Epithelial cell of proximal tubule (primary cell): ENCODE measurements at regions not wholly inside any gene's neighbourhood (a gene's known extent, or its start where the extent isn't known, plus 50 kb on each side); places are given as distances from the start of the nearest gene placed in this dataset.

ENCODE experiments used
- DNase-seq: peaks from one replicate; pipeline ENCODE4 v3.0.0-alpha.2; 2011; ENCODE audit warnings: low read depth
- H3K4me3 ChIP-seq: 2 replicates; pipeline ENCODE4 v1.5.1; 2011; ENCODE audit warnings: low read depth, mild to moderate bottlenecking, low read length
- TF ChIP-seq, protein P1 (sequence below): conservative IDR thresholded peaks from 2 replicates; pipeline ENCODE4 v1.5.1; 2012; ENCODE audit warnings: low read depth, mild to moderate bottlenecking, low read length

DNA sequence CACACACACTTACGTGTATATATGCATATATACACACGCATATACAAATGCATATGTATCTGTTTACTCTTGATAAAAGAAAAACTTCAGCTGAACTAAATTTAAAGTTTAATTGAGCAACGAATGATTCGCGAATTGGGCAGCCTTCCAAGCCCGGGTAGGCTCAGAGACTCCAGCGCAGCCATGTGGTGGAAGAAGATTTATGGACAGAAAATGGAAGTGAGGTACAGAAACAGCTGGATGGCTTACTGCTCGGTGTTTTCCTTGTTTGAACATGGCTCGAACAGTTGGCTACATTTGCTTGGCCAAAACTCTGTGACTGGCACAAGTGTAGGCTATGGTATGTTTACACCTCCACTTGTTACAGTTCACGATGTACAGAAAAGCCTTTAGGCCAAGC, 239.3 kb upstream of the PRDM9 start:
- DNase-seq, result no peak
- TF ChIP-seq, protein P1, sequence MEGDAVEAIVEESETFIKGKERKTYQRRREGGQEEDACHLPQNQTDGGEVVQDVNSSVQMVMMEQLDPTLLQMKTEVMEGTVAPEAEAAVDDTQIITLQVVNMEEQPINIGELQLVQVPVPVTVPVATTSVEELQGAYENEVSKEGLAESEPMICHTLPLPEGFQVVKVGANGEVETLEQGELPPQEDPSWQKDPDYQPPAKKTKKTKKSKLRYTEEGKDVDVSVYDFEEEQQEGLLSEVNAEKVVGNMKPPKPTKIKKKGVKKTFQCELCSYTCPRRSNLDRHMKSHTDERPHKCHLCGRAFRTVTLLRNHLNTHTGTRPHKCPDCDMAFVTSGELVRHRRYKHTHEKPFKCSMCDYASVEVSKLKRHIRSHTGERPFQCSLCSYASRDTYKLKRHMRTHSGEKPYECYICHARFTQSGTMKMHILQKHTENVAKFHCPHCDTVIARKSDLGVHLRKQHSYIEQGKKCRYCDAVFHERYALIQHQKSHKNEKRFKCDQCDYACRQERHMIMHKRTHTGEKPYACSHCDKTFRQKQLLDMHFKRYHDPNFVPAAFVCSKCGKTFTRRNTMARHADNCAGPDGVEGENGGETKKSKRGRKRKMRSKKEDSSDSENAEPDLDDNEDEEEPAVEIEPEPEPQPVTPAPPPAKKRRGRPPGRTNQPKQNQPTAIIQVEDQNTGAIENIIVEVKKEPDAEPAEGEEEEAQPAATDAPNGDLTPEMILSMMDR, result no peak

DNA sequence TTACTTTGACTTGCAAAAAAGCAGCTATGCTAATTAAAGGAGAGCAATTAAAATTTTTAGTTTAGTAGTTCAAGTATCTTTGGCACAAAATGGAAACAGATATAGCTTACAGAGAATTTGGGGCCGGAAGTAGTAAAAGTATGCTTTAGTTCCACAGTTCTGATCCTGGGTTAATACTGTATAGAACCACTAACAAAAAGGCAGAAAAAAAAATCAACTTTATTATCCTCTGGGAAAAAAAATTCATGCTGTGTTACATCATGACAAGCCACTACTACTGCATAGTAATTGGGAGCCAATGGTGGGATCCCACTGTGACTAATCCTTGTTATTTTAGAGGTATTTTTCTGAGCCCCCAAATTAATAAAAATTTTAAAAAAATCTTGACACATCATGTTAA, 246.8 kb upstream of the PRDM9 start:
- no peak for DNase-seq
- H3K4me3 ChIP-seq, result no peak overlapping the region
- TF ChIP-seq, protein P1, result no peak

More for the DNA sequence above, 239.3 kb upstream of the PRDM9 start:
- H3K4me3 ChIP-seq, result no peak overlapping the region

DNA sequence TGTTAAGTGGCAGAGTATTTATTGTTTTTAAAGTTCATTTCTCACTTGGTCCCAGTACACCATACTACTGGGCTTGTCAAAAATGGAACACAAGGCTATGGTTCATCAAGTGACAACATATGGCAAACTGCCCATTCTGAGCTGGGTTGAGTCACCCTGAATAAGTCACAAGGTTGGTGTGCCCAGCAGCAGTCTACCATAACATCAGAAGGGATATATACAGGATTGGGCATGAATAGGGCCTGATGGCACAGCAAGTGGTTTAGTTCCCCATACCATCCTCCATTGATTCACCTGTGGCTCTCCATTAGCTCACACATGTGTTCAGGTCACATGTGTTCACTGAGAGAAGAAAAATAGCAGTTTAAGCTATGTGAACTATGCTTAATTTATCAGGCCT, 249.8 kb upstream of the PRDM9 start:
- peak; percentile 76 for DNase-seq
- TF ChIP-seq, protein P1, result no peak
- H3K4me3 ChIP-seq, result no peak overlapping the region

DNA sequence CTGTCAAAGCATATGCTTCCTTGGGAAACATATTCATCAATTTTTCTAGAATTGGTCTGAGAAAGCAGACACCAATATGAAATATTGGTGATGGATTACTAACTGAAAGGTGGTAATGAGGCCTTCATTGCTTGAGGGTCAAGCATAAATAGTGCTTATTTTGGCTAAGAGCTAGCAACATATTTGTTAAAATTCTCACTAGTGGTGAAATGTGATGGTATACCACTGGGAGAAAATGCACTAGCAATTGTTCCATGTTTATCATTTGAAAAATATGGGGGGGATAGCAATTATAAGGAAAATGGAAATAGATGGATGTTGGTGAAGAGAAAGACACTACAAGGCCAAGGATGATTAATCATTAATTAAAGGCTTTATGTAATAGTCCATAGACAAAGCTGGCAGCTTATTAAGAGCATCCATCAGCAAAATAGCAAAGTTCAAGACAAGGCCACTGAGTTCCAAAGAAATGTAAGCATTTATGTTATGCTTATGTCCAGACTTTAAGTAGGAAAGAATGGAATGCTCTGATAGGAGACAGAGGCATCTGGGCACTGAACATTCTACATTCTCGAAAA, 253.7 kb upstream of the PRDM9 start:
- TF ChIP-seq, protein P1, result no peak
- no peak for DNase-seq

DNA sequence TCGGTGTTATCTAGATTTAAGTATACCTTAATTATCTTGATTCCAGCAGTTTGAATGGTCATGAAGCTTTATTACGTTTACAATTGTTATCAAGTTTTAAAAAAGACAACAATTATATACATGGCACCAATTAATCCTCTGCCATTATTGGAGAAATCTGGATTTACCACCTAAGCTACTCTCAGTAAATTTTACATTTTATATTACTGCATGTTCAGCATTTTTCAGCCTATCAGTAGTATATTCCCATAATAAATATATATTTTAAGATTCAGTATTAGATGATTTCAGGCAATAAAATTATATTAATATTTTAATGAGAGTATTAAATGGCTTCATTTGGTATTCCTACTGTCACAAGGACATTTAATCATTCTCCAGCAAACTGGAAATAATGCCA, 264.5 kb upstream of the PRDM9 start:
- TF ChIP-seq, protein P1, result no peak
- DNase-seq, result no peak

More for the DNA sequence above, 253.7 kb upstream of the PRDM9 start:
- no peak overlapping the region for H3K4me3 ChIP-seq

DNA sequence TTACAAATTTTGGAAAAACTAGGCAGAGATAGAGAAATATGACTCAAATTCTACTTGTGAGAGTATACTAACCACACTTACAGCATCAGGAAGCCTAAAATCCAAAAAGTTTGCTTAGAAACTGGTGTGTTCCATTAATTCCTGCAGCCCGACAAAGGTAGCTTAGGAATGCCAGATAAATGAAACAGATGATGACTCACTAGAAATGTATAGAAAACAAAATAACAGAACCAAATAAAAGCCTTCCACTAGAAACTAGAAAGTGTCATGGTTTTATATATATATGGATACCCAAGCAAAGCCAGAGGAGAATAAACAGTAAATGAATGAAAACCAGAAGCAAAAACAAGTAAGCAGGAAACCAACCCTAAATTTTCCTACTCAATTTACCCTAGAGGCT, 272.2 kb upstream of the PRDM9 start:
- DNase-seq, result no peak
- H3K4me3 ChIP-seq, result no peak overlapping the region
- TF ChIP-seq, protein P1, result no peak

More for the DNA sequence above, 264.5 kb upstream of the PRDM9 start:
- no peak overlapping the region for H3K4me3 ChIP-seq

DNA sequence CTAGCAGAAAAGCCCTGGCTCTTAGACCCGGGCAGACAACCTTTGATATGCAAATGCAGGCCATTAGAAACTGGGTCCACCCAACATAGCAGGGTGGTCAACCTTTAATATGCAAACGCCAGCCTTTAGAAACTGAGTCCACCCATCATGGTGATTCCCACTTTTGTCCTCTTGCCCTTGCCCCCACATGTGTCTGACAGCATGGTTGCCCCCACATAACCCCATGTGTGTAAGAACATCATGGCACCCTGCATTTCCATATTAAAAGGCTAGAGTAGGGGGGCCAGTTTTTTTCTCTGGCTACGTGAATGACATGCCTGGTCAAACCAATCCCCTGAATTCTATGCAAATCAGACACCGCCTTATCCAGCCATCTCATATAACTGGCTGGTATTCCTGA, 273.2 kb upstream of the PRDM9 start:
- H3K4me3 ChIP-seq, result no peak overlapping the region
- DNase-seq, result no peak
- TF ChIP-seq, protein P1, result no peak
